K562 (cell line): ENCODE measurements at regions not wholly inside any gene's neighbourhood (a gene's known extent, or its start where the extent isn't known, plus 50 kb on each side); places are given as distances from the start of the nearest gene placed in this dataset.

Experiments used
- ATAC-seq: fragments of 200-7000 bp; cut with Tn5 transposase; 3 replicates; pipeline ENCODE4 v1.9.1; 2020; ENCODE audit warnings: moderate library complexity
- BruUV-seq: library from RNA; stranded (reverse); fragments of 400-500 nt; replicated peaks from 2 replicates; lab custom pipeline; 2021; lab: Mats Ljungman, UMichigan
- CTCF ChIA-PET: fragments of 300-600 bp; formaldehyde crosslinking; extraction: SDS; loops from one replicate; lab custom pipeline; 2021; ENCODE audit warnings: low intra/inter-chr PET ratio; lab: Yijun Ruan, JAX
- POLR2A ChIA-PET: fragments of 300-600, 350-650 bp; sonication (Branson Sonifier 250); formaldehyde crosslinking; extraction: SDS; loops from one replicate; lab custom pipeline; 2021; ENCODE audit warnings: antibody characterized with exemption, inconsistent platforms; lab: Yijun Ruan, JAX
- DNase-seq, 4 experiments: peaks; one replicate each; pipeline versions ENCODE4 v3.0.0 to v3.0.0-alpha.2; 2011 to 2018; ENCODE audit warnings: low spot score in 3 of 4, mixed read lengths in 3 of 4; ENCODE audit errors: extremely low read depth in 1 of 4
- FAIRE-seq: peaks from 2 replicates; lab custom pipeline; 2011; peaks lifted over from hg19 to GRCh38; lab: Jason Lieb, UNC
- H2AFZ ChIP-seq: 2 replicates; pipeline ENCODE4 v1.6.0; 2011; ENCODE audit warnings: low read depth, low read length, control low read depth, inconsistent platforms
- H3K27ac ChIP-seq: fragments of 200-600 bp; 3 replicates; pipeline ENCODE4 v1.8.0; 2011; ENCODE audit warnings: low read depth, mild to moderate bottlenecking, control low read depth, inconsistent platforms, low read length, moderate library complexity, mixed read lengths; ENCODE audit errors: extremely low read depth
- H3K27me3 ChIP-seq, 2 experiments: fragments of 300-600 bp in 1 of 2; 2 replicates in 1 of 2; 3 replicates in 1 of 2; pipeline versions ENCODE4 v1.6.0 to v1.8.0; 2011; ENCODE audit warnings: inconsistent platforms in 2 of 2, low read length in 2 of 2, mild to moderate bottlenecking in 1 of 2, mixed read lengths in 1 of 2, moderate library complexity in 1 of 2; ENCODE audit not compliant: control insufficient read depth in 2 of 2, insufficient read depth in 2 of 2
- H3K36me3 ChIP-seq: fragments of 300-600 bp; 3 replicates; pipeline ENCODE4 v1.8.0; 2011; ENCODE audit warnings: mild to moderate bottlenecking, low read length, inconsistent platforms; ENCODE audit not compliant: control insufficient read depth, insufficient read depth
- H3K4me1 ChIP-seq, 2 experiments: fragments of 200-600 bp in 1 of 2; replicated peaks in 1 of 2; 2 replicates in 1 of 2; 3 replicates in 1 of 2; pipeline versions ENCODE4 v1.5.1 to v1.8.0; 2011; ENCODE audit warnings: inconsistent platforms in 2 of 2, low read length in 2 of 2, mild to moderate bottlenecking in 1 of 2, mixed read lengths in 1 of 2, moderate library complexity in 1 of 2; ENCODE audit not compliant: control insufficient read depth in 2 of 2, insufficient read depth in 2 of 2
- H3K4me2 ChIP-seq: 2 replicates; pipeline ENCODE4 v1.6.1; 2011; ENCODE audit warnings: low read length, control low read depth, inconsistent platforms, mixed read lengths; ENCODE audit not compliant: insufficient read depth
- H3K4me3 ChIP-seq: fragments of 200-600 bp; sonication (generic), shearing (Covaris generic); 2 replicates; pipeline ENCODE4 v1.5.1; 2016; ENCODE audit warnings: control low read depth, inconsistent platforms
- H3K79me2 ChIP-seq: fragments of 200-600 bp; 3 replicates; pipeline ENCODE4 v1.8.0; 2011; ENCODE audit warnings: low read length, inconsistent platforms; ENCODE audit not compliant: control insufficient read depth, insufficient read depth
- H3K9ac ChIP-seq, 2 experiments: 2 replicates each; pipeline versions ENCODE4 v1.6.0 to v1.6.1; 2011; ENCODE audit warnings: low read depth in 2 of 2, low read length in 2 of 2, control low read depth in 1 of 2, inconsistent platforms in 1 of 2, mild to moderate bottlenecking in 1 of 2, mixed read lengths in 1 of 2; ENCODE audit not compliant: insufficient read depth in 1 of 2
- H3K9me1 ChIP-seq: one replicate; pipeline ENCODE4 v1.6.0; 2011; ENCODE audit warnings: inconsistent platforms, mild to moderate bottlenecking, low read length, moderate library complexity; ENCODE audit not compliant: control insufficient read depth, insufficient read depth
- H3K9me3 ChIP-seq: replicated peaks from 2 replicates; pipeline ENCODE4 v1.5.1; 2011; ENCODE audit warnings: low read depth, low read length, inconsistent platforms; ENCODE audit not compliant: control insufficient read depth, insufficient read depth
- H4K20me1 ChIP-seq: replicated peaks from 2 replicates; pipeline ENCODE4 v1.6.1; 2011; ENCODE audit warnings: low read length, inconsistent platforms, mixed read lengths; ENCODE audit not compliant: control insufficient read depth, insufficient read depth
- ARNT ChIP-seq, 2 experiments: fragments of 450-650 bp; IDR thresholded peaks; 2 replicates each; pipeline ENCODE4 v1.6.1; 2016; ENCODE audit warnings: mild to moderate bottlenecking in 1 of 2
- CHD2 ChIP-seq: IDR thresholded peaks from 2 replicates; pipeline ENCODE4 v1.6.1; 2011; ENCODE audit warnings: low read depth, low read length
- GTF2E2 ChIP-seq: fragments of 200-800 bp; sonication (Bioruptor generic); IDR thresholded peaks from 2 replicates; pipeline ENCODE4 v1.6.1; 2016; ENCODE audit warnings: missing genetic modification characterization, missing compliant biosample characterization
- IFI16 ChIP-seq: fragments of 250-450 bp; sonication (Bioruptor Pico); IDR thresholded peaks from 2 replicates; pipeline ENCODE4 v2.1.2; 2022; ENCODE audit warnings: mild to moderate bottlenecking, inconsistent platforms
- KDM5B ChIP-seq: fragments of 200-600 bp; sonication (generic); IDR thresholded peaks from 2 replicates; pipeline ENCODE4 v1.6.1; 2012; ENCODE audit warnings: low read depth, mild to moderate bottlenecking, moderate library complexity, low read length, control low read depth, inconsistent platforms; ENCODE audit not compliant: insufficient replicate concordance
- RBM39 ChIP-seq: fragments of 200-400 bp; formaldehyde crosslinking; optimal IDR thresholded peaks from 2 replicates; pipeline ENCODE3; 2018; ENCODE audit warnings: low read depth, low read length
- RCOR1 ChIP-seq, 2 experiments: IDR thresholded peaks; 2 replicates each; pipeline ENCODE4 v1.6.1; 2012; ENCODE audit warnings: low read depth in 2 of 2, low read length in 2 of 2, borderline replicate concordance in 1 of 2, improper control_type of control experiment in 1 of 2
- TBP ChIP-seq: optimal IDR thresholded peaks from 2 replicates; pipeline ENCODE3; 2011; ENCODE audit warnings: low read depth, low read length, improper control_type of control experiment
- XRCC3 ChIP-seq: fragments of 450-650 bp; IDR thresholded peaks from 2 replicates; pipeline ENCODE4 v1.6.1; 2017; ENCODE audit warnings: mild to moderate bottlenecking, moderate library complexity
- ZHX1 ChIP-seq: fragments of 150-350 bp; conservative IDR thresholded peaks from 2 replicates; pipeline ENCODE4 v1.6.1; 2014; ENCODE audit warnings: low read length
- ZNF24 ChIP-seq: fragments of 450-650 bp; IDR thresholded peaks from 2 replicates; pipeline ENCODE4 v1.6.1; 2016
- ZNF384 ChIP-seq: IDR thresholded peaks from 2 replicates; pipeline ENCODE4 v1.6.1; 2012; ENCODE audit warnings: low read depth, low read length, improper control_type of control experiment
- ZNF398 ChIP-seq: fragments of 250-450 bp; sonication (Bioruptor Pico); IDR thresholded peaks from 2 replicates; pipeline ENCODE4 v1.8.0; 2021; ENCODE audit warnings: moderate library complexity, mild to moderate bottlenecking, inconsistent platforms
- ZNF583 ChIP-seq: fragments of 250-450 bp; sonication (Bioruptor Pico); IDR thresholded peaks from 2 replicates; pipeline ENCODE4 v1.4.0; 2020
- WGBS: fragments of 100-300 bp; shearing (Covaris generic); methylation state at CpG from one replicate; pipeline ENCODE4 v1.1.6; 2016; ENCODE audit warnings: low coverage, mixed read lengths; ENCODE audit not compliant: insufficient coverage; ENCODE audit errors: missing lambda C conversion rate; 5-methylcytosine and 5-hydroxymethylcytosine counted together
- in situ Hi-C: fragments of 300-500 bp; cut with MboI; formaldehyde crosslinking; loops from 4 replicates; pipeline ENCODE4 v1.15.0; 2018; ENCODE audit warnings: inconsistent platforms, mixed read lengths
- intact Hi-C: fragments of 100-400 bp; cut with micrococcal nuclease; formaldehyde crosslinking; loops from 2 replicates; pipeline ENCODE4 v1.14.2; 2022
- TF ChIP-seq, protein P1 (sequence below): fragments of 450-650 bp; IDR thresholded peaks from 2 replicates; pipeline ENCODE4 v1.6.1; 2014; ENCODE audit warnings: low read depth, mild to moderate bottlenecking, moderate library complexity, borderline replicate concordance
- TF ChIP-seq, protein P2 (sequence below): sonication (generic); formaldehyde crosslinking; IDR thresholded peaks from 2 replicates; pipeline ENCODE4 v1.8.1; 2022; ENCODE audit warnings: missing genetic modification reagents

DNA sequence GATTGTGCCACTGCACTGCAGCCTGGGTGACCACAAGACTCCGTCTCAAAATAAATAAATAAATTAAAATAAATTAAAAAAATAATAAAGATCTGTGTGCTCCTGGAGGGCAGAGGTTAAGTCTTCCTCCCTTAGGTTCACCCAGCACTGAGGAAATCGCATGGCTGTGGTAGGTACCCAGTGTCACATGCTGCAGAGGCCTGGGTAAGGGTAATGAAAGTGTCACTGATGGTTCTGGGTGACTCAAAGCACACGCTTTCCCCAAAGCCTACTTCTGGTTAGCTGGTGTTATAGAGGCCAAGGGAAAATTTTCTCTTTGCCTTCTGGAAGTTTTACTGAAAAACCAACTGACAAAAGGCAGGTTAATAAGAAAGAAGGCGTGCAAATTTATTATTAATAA is 88.8 kb upstream of the ITGB1 start (continued):
- TF ChIP-seq, protein P1, sequence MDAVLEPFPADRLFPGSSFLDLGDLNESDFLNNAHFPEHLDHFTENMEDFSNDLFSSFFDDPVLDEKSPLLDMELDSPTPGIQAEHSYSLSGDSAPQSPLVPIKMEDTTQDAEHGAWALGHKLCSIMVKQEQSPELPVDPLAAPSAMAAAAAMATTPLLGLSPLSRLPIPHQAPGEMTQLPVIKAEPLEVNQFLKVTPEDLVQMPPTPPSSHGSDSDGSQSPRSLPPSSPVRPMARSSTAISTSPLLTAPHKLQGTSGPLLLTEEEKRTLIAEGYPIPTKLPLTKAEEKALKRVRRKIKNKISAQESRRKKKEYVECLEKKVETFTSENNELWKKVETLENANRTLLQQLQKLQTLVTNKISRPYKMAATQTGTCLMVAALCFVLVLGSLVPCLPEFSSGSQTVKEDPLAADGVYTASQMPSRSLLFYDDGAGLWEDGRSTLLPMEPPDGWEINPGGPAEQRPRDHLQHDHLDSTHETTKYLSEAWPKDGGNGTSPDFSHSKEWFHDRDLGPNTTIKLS: no peak
- TF ChIP-seq, all 486 proteins: peak for 0

GRCh38 chr10:33045421-33045820 is 87.4 kb upstream of the ITGB1 start:
- no peaks in the 10 kb centered on the region for H4K20me1 ChIP-seq
- H3K9ac ChIP-seq: no peak overlapping the region
- H3K4me2 ChIP-seq: no peak overlapping the region
- intact Hi-C loops (no loop called here), in situ Hi-C loops (no loop called here)
- H3K27ac ChIP-seq: no peak overlapping the region
- H3K79me2 ChIP-seq: no peaks in the 10 kb centered on the region
- H3K9me1 ChIP-seq: no peaks in the 10 kb centered on the region
- 3% methylated on average over 2 of the region's 2 CpGs for WGBS
- no peak overlapping the region for H3K4me3 ChIP-seq
- no TSS peak for BruUV-seq
- no peak overlapping the region for H2AFZ ChIP-seq
- no peak for DNase-seq
- ATAC-seq: no peak
- FAIRE-seq: no peak
- no peaks in the 10 kb centered on the region for H3K36me3 ChIP-seq
- peaks cover 5% of the 10 kb centered on the region in 2 experiments; a peak in 3 of 5 replicates for H3K27me3 ChIP-seq
- H3K9me3 ChIP-seq: no peaks in the 10 kb centered on the region
- POLR2A ChIA-PET: no interaction called here
- CTCF ChIA-PET: no interaction called here
- no peaks in the 10 kb centered on the region for H3K4me1 ChIP-seq
- TF ChIP-seq KDM5B: no peak
- no peak for TF ChIP-seq ZNF384
- no peak for TF ChIP-seq TBP
- no peak for TF ChIP-seq RBM39
- TF ChIP-seq CHD2: no peak
- TF ChIP-seq ZNF398 (CRISPR knock-in tag): no peak
- TF ChIP-seq ARNT (IDR thresholded peaks at IDR 0.05): no peak
- TF ChIP-seq ZHX1: no peak
- no peak for TF ChIP-seq ZNF583
- TF ChIP-seq, protein P2, sequence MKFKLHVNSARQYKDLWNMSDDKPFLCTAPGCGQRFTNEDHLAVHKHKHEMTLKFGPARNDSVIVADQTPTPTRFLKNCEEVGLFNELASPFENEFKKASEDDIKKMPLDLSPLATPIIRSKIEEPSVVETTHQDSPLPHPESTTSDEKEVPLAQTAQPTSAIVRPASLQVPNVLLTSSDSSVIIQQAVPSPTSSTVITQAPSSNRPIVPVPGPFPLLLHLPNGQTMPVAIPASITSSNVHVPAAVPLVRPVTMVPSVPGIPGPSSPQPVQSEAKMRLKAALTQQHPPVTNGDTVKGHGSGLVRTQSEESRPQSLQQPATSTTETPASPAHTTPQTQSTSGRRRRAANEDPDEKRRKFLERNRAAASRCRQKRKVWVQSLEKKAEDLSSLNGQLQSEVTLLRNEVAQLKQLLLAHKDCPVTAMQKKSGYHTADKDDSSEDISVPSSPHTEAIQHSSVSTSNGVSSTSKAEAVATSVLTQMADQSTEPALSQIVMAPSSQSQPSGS (CRISPR knock-in tag): no peak
- TF ChIP-seq GTF2E2 (tag): no peak
- no peak for TF ChIP-seq XRCC3
- no peak for TF ChIP-seq IFI16 (CRISPR knock-in tag)
- TF ChIP-seq RCOR1 (IDR thresholded peaks at IDR 0.05; ENCODE audit: borderline replicate concordance in 1 of 2, low read depth in 2 of 2, low read length in 2 of 2): no peak
- no peak for TF ChIP-seq ZNF24
